ENCODE measurements at regions not wholly inside any gene's neighbourhood (a gene's known extent, or its start where the extent isn't known, plus 50 kb on each side); places are given as distances from the start of the nearest gene placed in this dataset.

GRCh38 chr6:79838851-79839250 lies 108.5 kb downstream of the ELOVL4 start:
- no peaks in the 10 kb centered on the region for H3K36me3 Mint-ChIP-seq (ENCODE audit: insufficient read depth, unreplicated experiment)
- intact Hi-C loops (cut with micrococcal nuclease; ENCODE audit: unreplicated experiment) = no loop called here
- peaks cover 7% of the 10 kb centered on the region for H3K27me3 Mint-ChIP-seq (ENCODE audit: insufficient read depth, unreplicated experiment)
- TF ChIP-seq, protein P1, sequence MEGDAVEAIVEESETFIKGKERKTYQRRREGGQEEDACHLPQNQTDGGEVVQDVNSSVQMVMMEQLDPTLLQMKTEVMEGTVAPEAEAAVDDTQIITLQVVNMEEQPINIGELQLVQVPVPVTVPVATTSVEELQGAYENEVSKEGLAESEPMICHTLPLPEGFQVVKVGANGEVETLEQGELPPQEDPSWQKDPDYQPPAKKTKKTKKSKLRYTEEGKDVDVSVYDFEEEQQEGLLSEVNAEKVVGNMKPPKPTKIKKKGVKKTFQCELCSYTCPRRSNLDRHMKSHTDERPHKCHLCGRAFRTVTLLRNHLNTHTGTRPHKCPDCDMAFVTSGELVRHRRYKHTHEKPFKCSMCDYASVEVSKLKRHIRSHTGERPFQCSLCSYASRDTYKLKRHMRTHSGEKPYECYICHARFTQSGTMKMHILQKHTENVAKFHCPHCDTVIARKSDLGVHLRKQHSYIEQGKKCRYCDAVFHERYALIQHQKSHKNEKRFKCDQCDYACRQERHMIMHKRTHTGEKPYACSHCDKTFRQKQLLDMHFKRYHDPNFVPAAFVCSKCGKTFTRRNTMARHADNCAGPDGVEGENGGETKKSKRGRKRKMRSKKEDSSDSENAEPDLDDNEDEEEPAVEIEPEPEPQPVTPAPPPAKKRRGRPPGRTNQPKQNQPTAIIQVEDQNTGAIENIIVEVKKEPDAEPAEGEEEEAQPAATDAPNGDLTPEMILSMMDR (IDR thresholded peaks at IDR 0.05; ENCODE audit: insufficient read depth in 1 of 2, low read depth in 1 of 2, low read length in 1 of 2, severe bottlenecking in 1 of 2, unreplicated experiment in 1 of 2) = no peak
- Histone ChIP-seq H3K9me3 (no peaks in the 10 kb centered on the region; the same call in 1 of the 2 replicates), H3K4me1 (0 out of 2 replicates have a peak, but pooled peaks cover 2% of the 10 kb centered on the region), H3K27me3 (replicated peaks; ENCODE audit: control insufficient read depth, insufficient read depth, low read length) (no peaks in the 10 kb centered on the region), H3K36me3 (ENCODE audit: control insufficient read depth, insufficient read depth, low read length) (no peaks in the 10 kb centered on the region), H3K4me3 (ENCODE audit: low read depth, low read length) (no peak overlapping the region)
- ChIA-PET CTCF (no interaction called here), POLR2A (no interaction called here)
- no TSS peak for BruUV-seq (replicated peaks)
- no peaks in the 10 kb centered on the region for H3K4me1 Mint-ChIP-seq (ENCODE audit: low read depth, unreplicated experiment)
- DNase-seq = no peak
- no peak overlapping the region for H3K27ac Mint-ChIP-seq (ENCODE audit: unreplicated experiment)
- H3K4me3 Mint-ChIP-seq (ENCODE audit: unreplicated experiment) = no peak overlapping the region
- no peaks in the 10 kb centered on the region for H3K9me3 Mint-ChIP-seq (ENCODE audit: unreplicated experiment)

GRCh38 chr6:79833964-79834284 lies 113.4 kb downstream of the ELOVL4 start:
- intact Hi-C loops (cut with micrococcal nuclease; ENCODE audit: unreplicated experiment) = no loop called here
- Histone ChIP-seq H3K36me3 (ENCODE audit: control insufficient read depth, insufficient read depth, low read length) (no peaks in the 10 kb centered on the region), H3K4me3 (ENCODE audit: low read depth, low read length) (no peak overlapping the region), H3K27me3 (replicated peaks; ENCODE audit: control insufficient read depth, insufficient read depth, low read length) (no peaks in the 10 kb centered on the region), H3K9me3 (no peaks in the 10 kb centered on the region), H3K4me1 (peaks cover 12% of the 10 kb centered on the region; the same call in 1 of the 2 replicates)
- BruUV-seq (replicated peaks) = no TSS peak
- Mint-ChIP-seq H3K4me1 (ENCODE audit: low read depth, unreplicated experiment) (peaks cover 7% of the 10 kb centered on the region), H3K4me3 (ENCODE audit: unreplicated experiment) (no peak overlapping the region), H3K9me3 (ENCODE audit: unreplicated experiment) (no peaks in the 10 kb centered on the region), H3K27ac (ENCODE audit: unreplicated experiment) (no peak overlapping the region), H3K36me3 (ENCODE audit: insufficient read depth, unreplicated experiment) (no peaks in the 10 kb centered on the region), H3K27me3 (ENCODE audit: insufficient read depth, unreplicated experiment) (peaks cover 2% of the 10 kb centered on the region)
- CTCF ChIA-PET = no interaction called here
- POLR2A ChIA-PET = no interaction called here
- DNase-seq = no peak
- TF ChIP-seq, protein P1 (IDR thresholded peaks at IDR 0.05; ENCODE audit: insufficient read depth in 1 of 2, low read depth in 1 of 2, low read length in 1 of 2, severe bottlenecking in 1 of 2, unreplicated experiment in 1 of 2) = no peak

DNA sequence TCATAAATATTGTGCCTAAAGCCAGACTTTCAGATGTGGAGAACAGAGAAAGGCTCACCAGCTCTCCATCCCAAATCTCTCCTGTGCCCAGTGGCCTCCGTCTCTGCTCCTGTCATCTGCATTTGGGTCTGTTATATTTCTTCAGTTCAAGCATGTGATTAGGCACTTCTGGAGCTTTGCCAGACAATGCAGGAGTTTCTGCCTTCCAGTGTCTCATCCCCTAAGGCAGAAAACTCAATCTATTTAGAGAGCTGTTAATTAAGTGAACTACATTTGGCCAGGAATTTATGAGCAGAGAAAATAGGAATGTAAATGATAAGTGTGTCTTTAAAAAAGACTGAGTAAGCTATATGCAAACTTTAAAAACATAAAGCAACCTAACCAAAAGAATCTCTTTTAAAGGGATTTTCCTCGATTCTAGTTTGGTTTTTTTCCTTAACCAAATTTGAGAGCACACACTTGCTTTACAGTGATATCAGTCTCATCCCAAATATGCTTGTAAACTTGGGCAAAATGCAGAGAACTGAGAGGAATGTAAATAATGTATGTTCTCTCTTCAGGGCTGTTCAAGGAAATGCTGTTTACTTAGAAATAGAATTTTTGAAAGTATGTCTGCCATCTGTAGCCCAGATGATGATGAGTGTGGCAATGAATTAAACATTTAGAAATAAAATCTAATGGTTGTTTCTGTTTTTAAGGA lies 113.9 kb downstream of the ELOVL4 start:
- no TSS peak for BruUV-seq (replicated peaks)
- H3K4me3 ChIP-seq (ENCODE audit: low read depth, low read length) = no peak overlapping the region
- peaks cover 12% of the 10 kb centered on the region; the same call in 1 of the 2 replicates for H3K4me1 ChIP-seq
- intact Hi-C loops (cut with micrococcal nuclease; ENCODE audit: unreplicated experiment) = no loop called here
- ChIA-PET POLR2A (no interaction called here), CTCF (no interaction called here)
- H3K36me3 ChIP-seq (ENCODE audit: control insufficient read depth, insufficient read depth, low read length) = no peaks in the 10 kb centered on the region
- TF ChIP-seq, protein P1 (IDR thresholded peaks at IDR 0.05; ENCODE audit: insufficient read depth in 1 of 2, low read depth in 1 of 2, low read length in 1 of 2, severe bottlenecking in 1 of 2, unreplicated experiment in 1 of 2) = no peak
- no peaks in the 10 kb centered on the region for H3K27me3 ChIP-seq (replicated peaks; ENCODE audit: control insufficient read depth, insufficient read depth, low read length)
- peaks cover 7% of the 10 kb centered on the region for H3K4me1 Mint-ChIP-seq (ENCODE audit: low read depth, unreplicated experiment)
- H3K27ac Mint-ChIP-seq (ENCODE audit: unreplicated experiment) = no peak overlapping the region
- H3K4me3 Mint-ChIP-seq (ENCODE audit: unreplicated experiment) = no peak overlapping the region
- DNase-seq = no peak
- H3K9me3 Mint-ChIP-seq (ENCODE audit: unreplicated experiment) = no peaks in the 10 kb centered on the region
- no peaks in the 10 kb centered on the region for H3K36me3 Mint-ChIP-seq (ENCODE audit: insufficient read depth, unreplicated experiment)
- peaks cover 2% of the 10 kb centered on the region for H3K27me3 Mint-ChIP-seq (ENCODE audit: insufficient read depth, unreplicated experiment)
- no peaks in the 10 kb centered on the region for H3K9me3 ChIP-seq

Measured in Caco-2 (cell line).